Lung microvascular endothelial cell (primary cell): ENCODE measurements at regions not wholly inside any gene's neighbourhood (a gene's known extent, or its start where the extent isn't known, plus 50 kb on each side); places are given as distances from the start of the nearest gene placed in this dataset.

Experiments used
- DNase-seq, 2 donors: peaks; one replicate each; pipeline versions ENCODE4 v3.0.0 to v3.0.0-alpha.2; 2010; ENCODE audit warnings: low read depth in 2 of 2

- DNase-seq = no peak
Measured at GRCh38 chr14:98183556-98183955, 1088.4 kb downstream of the BCL11B start.

DNA sequence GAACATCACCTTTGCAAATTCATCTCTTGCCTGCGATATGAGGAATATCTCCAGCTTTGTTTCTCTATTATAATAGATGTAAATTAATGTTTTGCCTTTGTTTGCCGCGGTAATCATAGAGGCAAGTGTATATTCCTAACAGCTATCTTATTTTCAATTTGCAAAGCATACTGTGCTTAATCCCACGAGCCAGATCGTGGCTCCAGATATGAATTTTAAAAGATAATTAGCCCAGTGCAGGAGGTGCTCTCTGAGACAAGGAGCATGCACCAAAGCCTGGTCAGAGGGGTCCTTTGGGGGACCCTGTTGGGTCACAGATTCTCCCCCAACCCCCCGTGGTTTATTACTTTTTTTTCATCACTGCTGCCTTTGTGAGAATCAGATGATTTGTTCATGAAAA lies 1087.5 kb downstream of the BCL11B start:
- no peak for DNase-seq

DNA sequence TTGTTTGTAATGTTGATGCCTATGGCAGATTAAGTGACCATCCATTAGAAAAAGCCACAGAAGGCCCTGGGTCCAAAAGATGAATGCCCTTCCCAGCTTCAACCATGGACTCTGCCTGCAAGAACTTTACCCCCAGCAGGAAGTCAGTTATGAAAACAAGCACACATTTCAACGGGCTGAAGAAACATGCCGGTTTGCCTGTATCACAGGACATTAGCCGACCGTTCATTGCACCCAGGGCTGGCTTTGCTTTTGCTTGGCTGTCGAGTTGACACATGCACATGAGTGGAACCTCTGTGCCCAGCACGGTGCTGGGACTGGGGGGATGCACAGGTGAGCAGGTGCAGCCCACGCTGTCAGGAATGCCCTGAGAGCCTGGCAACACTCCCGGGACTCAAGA lies 1087.0 kb downstream of the BCL11B start:
- no peak for DNase-seq

GRCh38 chr14:98186140-98186539 lies 1085.9 kb downstream of the BCL11B start:
- no peak for DNase-seq

DNA sequence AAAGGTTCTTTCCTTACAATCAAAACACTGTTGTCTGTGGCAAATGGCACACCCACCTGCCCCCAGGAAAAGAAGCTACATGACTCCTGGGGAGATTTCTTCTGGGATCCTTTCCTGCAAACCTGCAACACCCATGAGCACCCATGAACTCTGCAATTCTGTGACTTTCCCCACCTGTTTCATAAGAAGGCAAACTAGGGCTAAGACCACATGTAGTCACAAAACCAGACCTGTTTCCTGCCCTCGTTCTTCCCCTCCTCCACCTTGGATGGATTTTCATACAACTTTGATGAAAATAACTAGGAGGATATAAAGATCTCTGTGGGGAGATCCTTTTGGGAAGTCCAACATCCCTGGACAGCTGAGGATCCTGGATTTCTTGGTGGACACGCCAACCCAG lies 1084.7 kb downstream of the BCL11B start:
- no peak for DNase-seq

- DNase-seq = no peak
Measured at GRCh38 chr14:98189062-98189461, 1082.9 kb downstream of the BCL11B start.

DNA sequence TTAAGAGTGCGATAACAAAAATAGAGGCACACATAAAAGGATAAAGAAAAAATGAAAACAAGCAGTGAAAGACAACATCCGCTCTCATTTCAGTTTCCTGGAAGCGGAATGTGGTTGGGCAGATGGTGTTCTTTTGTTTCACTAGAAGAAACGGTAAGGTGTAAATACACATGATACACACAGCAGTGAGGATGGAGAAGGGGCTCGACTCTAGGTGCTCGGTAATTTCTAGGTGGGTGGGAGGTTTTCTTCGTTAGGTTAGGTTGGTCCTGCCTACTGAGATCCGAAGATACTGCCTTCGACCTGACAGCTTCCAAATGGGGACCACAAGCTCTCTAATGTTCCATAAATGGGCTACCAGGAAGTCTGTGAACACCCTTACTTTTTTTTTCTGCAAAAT lies 1082.5 kb downstream of the BCL11B start:
- no peak for DNase-seq

GRCh38 chr14:98189944-98190343 lies 1082.1 kb downstream of the BCL11B start:
- DNase-seq = no peak

GRCh38 chr14:98192946-98193345 lies 1079.1 kb downstream of the BCL11B start:
- DNase-seq = no peak

- DNase-seq = no peak
Measured at GRCh38 chr14:98194821-98195220, 1077.2 kb downstream of the BCL11B start.

DNA sequence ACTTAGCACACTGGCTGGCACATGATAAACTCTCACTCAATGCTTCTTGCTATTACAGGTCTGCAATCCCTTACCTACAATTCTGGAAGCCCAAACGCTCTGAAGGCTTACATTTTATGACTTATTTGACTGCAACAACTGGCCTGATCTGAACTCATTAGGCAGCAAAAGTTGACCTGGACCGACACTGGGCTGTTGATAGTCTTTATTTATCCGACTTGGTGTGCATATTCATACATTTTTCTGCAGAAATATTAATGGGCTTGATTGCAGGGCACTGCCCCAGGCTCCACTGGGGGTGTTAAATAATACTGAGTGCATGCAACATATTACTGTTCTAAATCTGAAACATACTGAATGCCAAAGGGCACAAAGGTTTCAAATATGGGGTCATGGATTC lies 1076.7 kb downstream of the BCL11B start:
- DNase-seq = no peak

- no peak for DNase-seq
Measured at GRCh38 chr14:98197933-98198332, 1074.1 kb downstream of the BCL11B start.

DNA sequence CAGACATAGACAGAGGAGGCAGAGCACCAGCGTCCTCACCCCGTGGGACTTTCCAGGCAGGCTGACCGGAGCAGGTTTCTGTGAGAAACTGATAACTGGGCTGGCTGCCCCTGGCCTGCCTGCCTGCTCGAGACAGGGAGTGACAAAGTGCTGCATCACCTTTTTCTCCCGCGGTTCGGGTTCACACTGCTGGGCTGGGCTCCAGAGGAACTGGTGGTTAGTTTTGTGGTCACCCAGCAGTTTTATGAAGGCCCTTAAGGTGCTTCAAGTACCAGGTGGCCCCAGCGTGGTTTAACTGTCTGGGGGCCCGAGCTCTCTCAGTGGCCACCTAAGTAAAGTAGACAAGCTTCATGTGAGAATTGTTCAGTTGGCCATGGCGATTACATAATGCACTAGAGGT lies 1073.6 kb downstream of the BCL11B start:
- DNase-seq = no peak

DNA sequence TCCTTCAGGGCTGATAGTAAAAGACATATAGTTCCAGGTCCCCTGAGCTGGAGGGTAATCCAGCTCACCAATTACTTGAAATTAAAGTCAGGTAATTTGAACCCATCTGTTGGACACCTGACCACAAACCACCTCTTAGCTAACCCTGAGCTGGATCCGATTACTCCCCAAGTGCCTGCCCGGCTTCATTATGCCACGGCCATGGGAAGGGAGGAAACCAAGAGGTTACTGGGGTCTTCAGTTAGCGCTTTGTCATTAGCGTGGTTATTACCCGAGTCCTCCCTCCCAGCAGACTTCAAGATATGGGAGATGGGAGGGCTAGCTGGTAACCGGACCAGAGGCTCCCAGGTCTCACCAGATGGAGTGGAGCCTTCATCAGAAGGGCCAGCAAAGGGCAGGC lies 1071.4 kb downstream of the BCL11B start:
- no peak for DNase-seq

- DNase-seq = no peak
Measured at GRCh38 chr14:98203421-98203820, 1068.6 kb downstream of the BCL11B start.

GRCh38 chr14:98204139-98204538 lies 1067.9 kb downstream of the BCL11B start:
- DNase-seq = no peak

DNA sequence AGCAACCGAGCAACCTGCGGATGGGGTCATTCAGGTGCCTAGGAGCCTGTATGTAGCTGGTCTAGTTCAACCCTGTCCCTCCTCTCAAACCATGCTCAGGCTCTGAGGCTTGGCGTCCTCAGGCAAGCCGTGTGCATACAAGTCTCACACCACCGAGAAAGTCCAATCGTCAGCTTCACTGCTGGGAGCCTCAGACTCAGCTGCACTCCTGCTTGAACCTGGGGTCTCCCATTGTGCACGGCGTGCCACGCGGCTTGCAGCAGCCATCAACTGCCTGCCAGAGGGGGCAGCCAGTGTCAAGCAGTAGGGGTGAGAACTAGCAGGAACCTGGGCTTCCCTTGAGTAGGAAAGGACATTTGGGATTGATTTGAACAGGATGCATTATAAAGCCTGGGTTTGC lies 1064.6 kb downstream of the BCL11B start:
- no peak for DNase-seq

- DNase-seq = no peak
Measured at GRCh38 chr14:98208211-98208611, 1063.8 kb downstream of the BCL11B start.

GRCh38 chr14:98208943-98209342 lies 1063.1 kb downstream of the BCL11B start:
- no peak for DNase-seq

DNA sequence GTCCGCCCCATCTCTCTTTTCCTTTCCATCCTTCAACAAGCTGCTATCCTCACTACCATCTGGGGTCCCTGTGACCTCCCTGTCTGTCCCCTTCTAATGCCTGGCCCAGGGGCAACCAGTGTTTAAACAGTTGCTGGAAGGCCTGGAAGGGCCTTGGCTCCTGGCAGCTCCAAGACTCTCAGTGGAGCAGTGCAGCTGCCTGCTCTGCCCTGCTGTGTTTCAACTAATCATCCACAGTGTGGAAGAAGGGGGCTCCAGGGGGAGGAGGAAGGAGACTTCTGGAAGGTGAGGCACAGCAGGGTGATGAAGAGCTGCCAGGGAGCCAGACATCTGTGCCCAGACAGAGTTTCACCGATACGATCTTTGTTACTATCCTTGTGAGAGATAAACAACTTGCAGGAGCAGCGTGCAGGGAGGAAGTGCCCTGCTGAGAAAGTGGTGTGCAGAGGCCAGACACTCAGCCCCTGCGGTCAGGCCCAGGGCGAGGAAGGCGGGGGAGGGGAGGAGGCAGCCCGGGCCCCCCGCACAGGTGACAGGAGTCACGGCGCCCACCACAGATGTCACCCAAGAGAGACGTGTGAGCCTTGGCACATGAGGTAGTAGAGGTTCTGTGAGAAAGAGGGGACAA lies 1061.8 kb downstream of the BCL11B start:
- DNase-seq = no peak

DNA sequence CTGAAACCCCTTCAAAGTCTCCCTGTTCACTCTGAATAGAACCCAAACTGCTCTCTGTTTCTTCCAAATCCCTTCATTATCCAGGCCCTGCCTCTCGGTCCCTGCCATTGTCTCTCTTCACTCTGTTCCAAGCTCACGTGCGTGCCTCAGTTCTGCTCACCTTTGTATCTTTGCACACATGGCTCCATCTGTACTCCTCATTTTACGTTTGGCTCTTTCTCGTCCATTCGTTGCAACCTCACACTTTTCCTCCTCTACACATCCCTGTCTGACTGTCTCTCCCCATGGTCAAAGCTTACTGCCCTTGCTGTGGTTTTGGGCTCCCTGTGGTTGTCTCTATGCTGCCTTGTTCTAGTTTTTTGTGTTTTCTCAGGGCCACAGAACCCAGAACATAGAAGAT lies 1054.5 kb downstream of the BCL11B start:
- DNase-seq = no peak

DNA sequence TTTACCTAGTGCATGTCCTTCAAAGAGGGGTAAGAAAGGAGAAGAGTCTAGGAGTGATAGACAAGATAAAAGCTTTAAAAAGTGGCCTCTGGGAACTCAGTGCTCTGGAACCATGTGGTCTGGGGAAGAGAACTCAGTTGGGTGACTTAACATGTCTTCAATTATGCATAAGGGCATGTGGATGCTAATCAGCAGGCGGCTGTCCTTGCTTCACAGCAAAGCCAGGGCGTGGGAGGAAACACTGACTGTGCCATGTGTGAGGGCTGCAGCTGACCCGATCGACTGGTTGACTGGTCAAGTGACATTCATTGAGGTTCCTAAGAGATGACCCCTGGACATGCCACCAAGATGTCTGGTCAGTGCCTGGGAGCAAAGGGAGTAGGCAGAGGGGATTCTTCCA lies 1053.8 kb downstream of the BCL11B start:
- DNase-seq = no peak

GRCh38 chr14:98219638-98220037 lies 1052.4 kb downstream of the BCL11B start:
- no peak for DNase-seq

- DNase-seq = no peak
Measured at GRCh38 chr14:98223106-98223505, 1048.9 kb downstream of the BCL11B start.
